Liver (tissue), 8 donors: ENCODE measurements at regions not wholly inside any gene's neighbourhood (a gene's known extent, or its start where the extent isn't known, plus 50 kb on each side); places are given as distances from the start of the nearest gene placed in this dataset.

ENCODE experiments used
- DNase-seq: peaks from one replicate; pipeline ENCODE4 v3.0.0-alpha.2; 2017; ENCODE audit warnings: low spot score
- H3K27ac ChIP-seq, 2 donors: one replicate each; pipeline ENCODE4 v1.7.0; 2013; ENCODE audit warnings: inconsistent platforms in 2 of 2, low read length in 2 of 2, control low read depth in 1 of 2, low read depth in 1 of 2, mild to moderate bottlenecking in 1 of 2
- H3K27me3 ChIP-seq, 4 donors: one replicate each; pipeline versions ENCODE4 v1.6.1 to v1.7.0; 2013; ENCODE audit warnings: low read length in 3 of 4, inconsistent platforms in 1 of 4, mild to moderate bottlenecking in 1 of 4, moderate library complexity in 1 of 4; ENCODE audit not compliant: control insufficient read depth in 4 of 4, insufficient read depth in 4 of 4
- H3K36me3 ChIP-seq, 4 donors: one replicate each; pipeline versions ENCODE4 v1.6.1 to v1.7.0; 2013; ENCODE audit warnings: low read length in 3 of 4, mild to moderate bottlenecking in 3 of 4, low read depth in 1 of 4, moderate library complexity in 1 of 4; ENCODE audit not compliant: control insufficient read depth in 4 of 4, insufficient read depth in 3 of 4
- H3K4me1 ChIP-seq, 4 donors: one replicate each; pipeline versions ENCODE4 v1.6.1 to v1.7.0; 2013; ENCODE audit warnings: low read length in 3 of 4, mild to moderate bottlenecking in 3 of 4, moderate library complexity in 1 of 4; ENCODE audit not compliant: control insufficient read depth in 4 of 4, insufficient read depth in 4 of 4
- H3K4me3 ChIP-seq, 3 donors: one replicate each; pipeline versions ENCODE4 v1.6.1 to v1.7.0; 2013; ENCODE audit warnings: low read length in 3 of 3, control low read depth in 1 of 3, low read depth in 1 of 3, mild to moderate bottlenecking in 1 of 3
- H3K9ac ChIP-seq, 2 donors: one replicate each; pipeline ENCODE4 v1.7.0; 2013; ENCODE audit warnings: low read length in 2 of 2, mild to moderate bottlenecking in 2 of 2, moderate library complexity in 2 of 2, control low read depth in 1 of 2, low read depth in 1 of 2
- H3K9me3 ChIP-seq, 4 donors: one replicate each; pipeline versions ENCODE4 v1.6.1 to v1.7.0; 2013; ENCODE audit warnings: low read length in 3 of 4; ENCODE audit not compliant: control insufficient read depth in 4 of 4
- ATF3 ChIP-seq: IDR thresholded peaks from 2 replicates; pipeline ENCODE4 v1.6.1; 2016; ENCODE audit warnings: antibody characterized with exemption
- CTCF ChIP-seq: fragments of 150-350 bp; IDR thresholded peaks from 2 replicates; pipeline ENCODE4 v1.5.1; 2017; ENCODE audit warnings: improper control_type of control experiment, low read depth, low read length; ENCODE audit not compliant: missing input control
- EGR1 ChIP-seq, 2 donors: IDR thresholded peaks; 2 replicates each; pipeline ENCODE4 v1.6.1; 2016 to 2018; ENCODE audit warnings: antibody characterized with exemption in 2 of 2, low read depth in 2 of 2
- FOXA1 ChIP-seq: IDR thresholded peaks from 2 replicates; pipeline ENCODE4 v1.6.1; 2016; ENCODE audit warnings: antibody characterized with exemption
- FOXA2 ChIP-seq: IDR thresholded peaks from 2 replicates; pipeline ENCODE4 v1.6.1; 2016; ENCODE audit warnings: antibody characterized with exemption
- GABPA ChIP-seq, 2 donors: IDR thresholded peaks in 1 of 2; conservative IDR thresholded peaks in 1 of 2; 2 replicates each; pipeline ENCODE4 v1.6.1; 2016; ENCODE audit warnings: antibody characterized with exemption in 2 of 2, mild to moderate bottlenecking in 1 of 2, moderate library complexity in 1 of 2
- HNF4A ChIP-seq, 2 donors: conservative IDR thresholded peaks; 2 replicates each; pipeline ENCODE4 v1.6.1; 2016; ENCODE audit warnings: antibody characterized with exemption in 2 of 2, mild to moderate bottlenecking in 2 of 2
- HNF4G ChIP-seq: IDR thresholded peaks from 2 replicates; pipeline ENCODE4 v1.6.1; 2016; ENCODE audit warnings: antibody characterized with exemption
- JUND ChIP-seq, 2 donors: IDR thresholded peaks; 2 replicates each; pipeline ENCODE4 v1.6.1; 2016; ENCODE audit warnings: antibody characterized with exemption in 2 of 2
- MAX ChIP-seq: IDR thresholded peaks from 2 replicates; pipeline ENCODE4 v1.6.1; 2016; ENCODE audit warnings: antibody characterized with exemption
- NR2F2 ChIP-seq: IDR thresholded peaks from 2 replicates; pipeline ENCODE4 v1.6.1; 2016; ENCODE audit warnings: antibody characterized with exemption
- RAD21 ChIP-seq, 2 donors: IDR thresholded peaks; 2 replicates each; pipeline ENCODE4 v1.6.1; 2016; ENCODE audit warnings: antibody characterized with exemption in 2 of 2, mild to moderate bottlenecking in 2 of 2
- REST ChIP-seq: IDR thresholded peaks from 2 replicates; pipeline ENCODE4 v1.6.1; 2016; ENCODE audit warnings: antibody characterized with exemption, mild to moderate bottlenecking
- RXRA ChIP-seq, 2 donors: IDR thresholded peaks; 2 replicates each; pipeline ENCODE4 v1.6.1; 2017 to 2018; ENCODE audit warnings: antibody characterized with exemption in 2 of 2, mild to moderate bottlenecking in 1 of 2
- SP1 ChIP-seq: IDR thresholded peaks from 2 replicates; pipeline ENCODE4 v1.6.1; 2018; ENCODE audit warnings: antibody characterized with exemption, mild to moderate bottlenecking
- TAF1 ChIP-seq: conservative IDR thresholded peaks from 2 replicates; pipeline ENCODE4 v1.6.1; 2016; ENCODE audit warnings: antibody characterized with exemption, mild to moderate bottlenecking
- YY1 ChIP-seq: IDR thresholded peaks from 2 replicates; pipeline ENCODE4 v1.6.1; 2016; ENCODE audit warnings: antibody characterized with exemption, mild to moderate bottlenecking
- ZBTB33 ChIP-seq: IDR thresholded peaks from 2 replicates; pipeline ENCODE4 v1.6.1; 2016; ENCODE audit warnings: antibody characterized with exemption
- WGBS: extraction: QIAGEN DNeasy Blood & Tissue Kit; methylation state at CpG from one replicate; pipeline ENCODE4 v1.1.7; 2013; 5-methylcytosine and 5-hydroxymethylcytosine counted together
- donor health status: healthy.
- donor health status: healthy.
- donor health status: healthy.
- donor health status: healthy.
- donor health status: healthy.

GRCh38 chr3:29212789-29213433 lies 68.0 kb upstream of the RBMS3 start:
- 85% methylated on average over 2 of the region's 2 CpGs for WGBS
- Histone ChIP-seq H3K27ac (no peak overlapping the region), H3K9ac (no peak overlapping the region), H3K9me3 (no peaks in the 10 kb centered on the region), H3K27me3 (no peaks in the 10 kb centered on the region), H3K36me3 (no peaks in the 10 kb centered on the region), H3K4me1 (no peaks in the 10 kb centered on the region), H3K4me3 (no peak overlapping the region)
- no peak for DNase-seq
- TF ChIP-seq HNF4A (conservative IDR thresholded peaks at IDR 0.05) (no peak), FOXA2 (no peak), RXRA (IDR thresholded peaks at IDR 0.05) (no peak), YY1 (no peak), MAX (no peak), SP1 (no peak), GABPA (IDR thresholded peaks at IDR 0.05 in 1 of 2, conservative IDR thresholded peaks at IDR 0.05 in 1 of 2) (no peak), TAF1 (no peak), REST (no peak), HNF4G (no peak), FOXA1 (no peak), CTCF (no peak), ATF3 (no peak), JUND (IDR thresholded peaks at IDR 0.05) (no peak), NR2F2 (no peak)

- Histone ChIP-seq H3K9me3 (no peaks in the 10 kb centered on the region), H3K4me3 (no peak overlapping the region), H3K36me3 (no peaks in the 10 kb centered on the region), H3K27ac (no peak overlapping the region), H3K9ac (no peak overlapping the region), H3K27me3 (no peaks in the 10 kb centered on the region), H3K4me1 (no peaks in the 10 kb centered on the region)
- 88% methylated on average over 4 of the region's 4 CpGs for WGBS
- no peak for DNase-seq
- TF ChIP-seq YY1 (no peak), GABPA (IDR thresholded peaks at IDR 0.05 in 1 of 2, conservative IDR thresholded peaks at IDR 0.05 in 1 of 2) (no peak), MAX (no peak), HNF4A (conservative IDR thresholded peaks at IDR 0.05) (no peak), JUND (IDR thresholded peaks at IDR 0.05) (no peak), EGR1 (IDR thresholded peaks at IDR 0.05; ENCODE audit: low read depth in 2 of 2) (no peak), TAF1 (no peak), ZBTB33 (no peak), RAD21 (IDR thresholded peaks at IDR 0.05) (no peak), CTCF (no peak)
Measured at GRCh38 chr3:29214009-29214658, 66.7 kb upstream of the RBMS3 start.
